SK-MEL-5 (cell line): ENCODE measurements at regions not wholly inside any gene's neighbourhood (a gene's known extent, or its start where the extent isn't known, plus 50 kb on each side); places are given as distances from the start of the nearest gene placed in this dataset.
"Not testable (repeated sequence)": the region's sequence is repeated elsewhere in the genome, so short reads cannot be mapped to it uniquely, and the experiment has no call there.

Experiments
- DNase-seq: peaks from one replicate; pipeline ENCODE4 v3.0.0-alpha.2; 2016; ENCODE audit warnings: low read depth, low spot score
- in situ Hi-C: cut with HindIII; loops from 2 replicates; pipeline ENCODE4 v1.10.0; 2016; ENCODE audit warnings: low sequenced_read_pairs, high pct_unique_total_duplicates, low pct_unique_long_range_greater_than_20kb

DNA sequence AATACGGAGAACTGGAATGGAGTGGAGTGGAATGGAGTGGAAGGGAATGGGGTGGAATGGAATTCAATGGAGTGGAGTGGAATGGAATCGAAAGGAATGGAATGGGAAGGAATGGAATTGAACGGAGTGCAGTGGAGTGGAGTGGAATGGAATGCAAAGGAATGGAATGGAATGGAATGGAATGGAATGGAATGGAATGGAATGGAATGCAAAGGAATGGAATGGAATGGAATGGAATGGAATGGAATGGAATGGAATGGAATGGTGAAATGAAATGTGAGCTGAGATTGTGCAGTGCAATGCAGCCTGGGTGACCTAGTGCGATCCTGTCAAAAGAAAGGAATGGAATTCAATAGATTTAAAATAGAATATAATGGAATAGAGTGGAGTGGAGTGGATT lies 357.3 kb upstream of the WSB1 start:
- in situ Hi-C loops = not testable (repeated sequence)

GRCh38 chr17:26937750-26938322 lies 356.1 kb upstream of the WSB1 start:
- DNase-seq, in situ Hi-C loops: not testable (repeated sequence)

More for the DNA sequence above, 357.3 kb upstream of the WSB1 start:
- DNase-seq = not testable (repeated sequence)

DNA sequence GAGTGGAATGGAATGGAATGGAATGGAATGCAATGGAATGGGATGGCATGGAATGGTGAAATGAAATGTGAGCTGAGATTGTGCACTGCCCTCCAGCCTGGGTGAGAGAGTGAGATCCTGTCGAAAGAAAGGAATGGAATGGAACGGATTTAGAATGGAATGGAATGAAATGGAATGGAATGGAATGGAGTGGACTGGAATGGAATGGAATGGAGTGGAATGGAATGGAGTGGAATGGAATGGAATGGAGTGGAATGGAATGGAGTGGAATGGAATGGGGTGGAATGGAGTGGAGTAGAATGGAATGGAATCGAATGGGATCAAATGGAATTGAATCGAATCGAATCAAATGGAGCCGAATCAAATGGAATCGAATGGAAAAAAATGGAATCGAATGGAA lies 354.2 kb upstream of the WSB1 start:
- in situ Hi-C loops, DNase-seq: not testable (repeated sequence)

GRCh38 chr17:26940587-26940986 lies 353.3 kb upstream of the WSB1 start:
- DNase-seq, in situ Hi-C loops: not testable (repeated sequence)

- in situ Hi-C loops = no loop called here
- DNase-seq = no peak
Measured at GRCh38 chr17:26962255-26963162, 331.4 kb upstream of the WSB1 start.

- no peak for DNase-seq
- in situ Hi-C loops = no loop called here
Measured at GRCh38 chr17:26963163-26963503, 330.8 kb upstream of the WSB1 start.

- in situ Hi-C loops, DNase-seq: not testable (repeated sequence)
Measured at GRCh38 chr17:26965898-26966624, 327.9 kb upstream of the WSB1 start.

DNA sequence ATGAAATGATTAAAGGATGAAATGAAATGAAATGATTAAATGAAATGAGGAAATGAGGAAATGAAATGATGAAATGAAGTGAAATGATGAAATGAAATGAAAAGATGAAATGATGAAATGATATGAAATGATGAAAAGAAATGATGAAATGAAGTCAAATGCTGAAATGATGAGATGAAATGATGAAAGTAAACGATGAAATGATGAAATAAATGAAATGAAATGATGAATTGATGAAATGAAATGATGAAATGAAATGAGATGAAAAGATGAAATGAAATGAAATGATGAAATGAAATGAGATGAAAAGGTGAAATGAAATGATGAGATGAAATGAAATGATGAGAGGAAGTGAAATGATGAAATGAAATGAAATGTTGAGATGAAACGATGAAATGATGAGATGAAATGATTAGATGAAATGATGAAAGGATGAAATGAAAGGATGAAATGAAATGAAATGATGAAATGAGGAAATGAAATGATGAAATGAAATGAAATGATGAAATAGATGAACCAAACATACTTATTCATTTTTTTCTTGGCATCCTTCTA lies 327.2 kb upstream of the WSB1 start:
- DNase-seq, in situ Hi-C loops: not testable (repeated sequence)

- DNase-seq, in situ Hi-C loops: not testable (repeated sequence)
Measured at GRCh38 chr17:26981845-26982425, 312.0 kb upstream of the WSB1 start.

- DNase-seq, in situ Hi-C loops: not testable (repeated sequence)
Measured at GRCh38 chr17:26982563-26982962, 311.4 kb upstream of the WSB1 start.

DNA sequence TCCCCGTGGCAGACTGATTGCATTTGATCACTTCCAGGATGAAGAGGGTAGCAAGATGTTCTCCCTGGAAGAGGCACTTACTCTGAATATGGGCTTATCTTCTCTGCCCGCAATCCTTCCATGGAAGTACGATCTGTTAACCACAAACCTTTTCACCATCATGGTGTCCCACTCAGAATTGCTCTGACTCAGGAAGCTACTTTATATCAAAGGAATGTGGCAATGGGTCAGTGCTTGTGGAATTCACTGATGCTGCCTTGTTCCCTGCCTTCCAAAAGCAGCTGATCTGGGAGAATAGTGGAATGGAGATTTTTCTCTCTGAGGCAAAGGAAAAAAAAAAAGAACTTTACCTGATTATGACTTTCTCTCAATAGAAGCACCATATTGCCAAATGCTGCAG lies 306.1 kb upstream of the WSB1 start:
- not testable (repeated sequence) for DNase-seq

DNA sequence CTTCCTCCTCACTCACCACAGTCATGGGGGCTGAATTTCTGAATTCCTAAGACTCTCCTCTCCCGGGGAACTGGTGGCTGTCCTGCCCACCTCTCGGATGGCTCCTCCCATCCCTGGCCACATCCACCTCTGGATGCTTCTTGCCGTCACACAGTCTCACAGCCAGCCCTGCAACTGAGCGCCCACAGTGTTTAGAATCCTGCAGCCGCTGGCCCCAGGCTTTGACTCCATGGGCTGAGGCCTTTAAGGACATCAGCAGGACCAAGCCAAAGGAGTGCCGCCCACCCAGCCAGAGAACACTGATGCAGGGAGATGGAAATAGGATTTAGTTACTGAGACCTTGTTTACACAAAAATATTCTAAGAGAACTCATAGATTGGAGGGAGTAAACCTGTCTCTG lies 299.3 kb upstream of the WSB1 start:
- in situ Hi-C loops, DNase-seq: not testable (repeated sequence)

More for the DNA sequence above, 306.1 kb upstream of the WSB1 start:
- in situ Hi-C loops = not testable (repeated sequence)

- in situ Hi-C loops, DNase-seq: not testable (repeated sequence)
Measured at GRCh38 chr17:26996146-26996916, 297.6 kb upstream of the WSB1 start.

DNA sequence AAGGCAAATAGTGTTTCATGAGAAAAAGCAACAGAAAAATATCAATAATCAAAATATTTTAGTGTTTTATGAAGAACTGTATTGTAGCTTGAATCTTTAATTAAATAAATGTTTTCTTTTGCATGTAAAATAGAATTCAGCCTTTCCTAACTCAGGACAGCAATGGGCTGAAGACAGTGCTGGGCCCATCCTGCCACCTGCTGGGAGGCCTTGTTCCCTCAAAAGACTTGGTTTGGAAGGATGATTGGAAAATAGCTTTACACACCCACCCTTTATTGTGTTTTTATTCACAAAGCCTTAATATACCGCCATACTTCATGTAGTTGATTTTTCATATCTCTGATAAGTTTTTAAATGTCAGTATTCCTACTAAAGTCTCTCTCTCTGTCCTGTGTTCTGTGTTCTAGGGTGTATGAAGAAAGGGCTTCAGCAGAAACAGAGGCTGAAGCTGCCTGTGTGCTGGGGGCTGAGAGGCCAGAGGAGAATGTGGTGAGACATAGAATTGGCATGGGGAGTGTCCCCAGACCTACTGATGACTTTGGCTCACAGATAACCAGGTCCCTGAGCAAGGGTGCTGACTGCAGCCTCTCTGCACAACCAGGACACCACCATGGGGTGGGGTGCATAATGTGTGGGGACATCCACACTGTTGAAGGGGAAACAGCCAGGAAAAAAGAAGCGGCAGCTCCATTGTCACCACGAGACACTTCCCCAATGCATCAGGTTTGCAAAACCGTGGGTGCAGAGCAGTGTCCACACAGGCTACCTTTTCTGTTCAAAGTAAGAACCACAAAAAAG lies 286.0 kb upstream of the WSB1 start:
- DNase-seq = peak; percentile 6
- in situ Hi-C loops = not testable (repeated sequence)

- DNase-seq = no peak
- in situ Hi-C loops = no loop called here
Measured at GRCh38 chr17:27009087-27009486, 284.8 kb upstream of the WSB1 start.

- DNase-seq = peak; percentile 7
- in situ Hi-C loops = not testable (repeated sequence)
Measured at GRCh38 chr17:27010138-27010537, 283.8 kb upstream of the WSB1 start.
